NOMO-1 (cell line): ENCODE measurements at regions not wholly inside any gene's neighbourhood (a gene's known extent, or its start where the extent isn't known, plus 50 kb on each side); places are given as distances from the start of the nearest gene placed in this dataset.

ENCODE experiments used
- DNase-seq, 2 experiments: peaks; one replicate each; lab custom pipeline; 2025; ENCODE audit not compliant: unreplicated experiment in 2 of 2; lab: John Stamatoyannopoulos, UW

DNA sequence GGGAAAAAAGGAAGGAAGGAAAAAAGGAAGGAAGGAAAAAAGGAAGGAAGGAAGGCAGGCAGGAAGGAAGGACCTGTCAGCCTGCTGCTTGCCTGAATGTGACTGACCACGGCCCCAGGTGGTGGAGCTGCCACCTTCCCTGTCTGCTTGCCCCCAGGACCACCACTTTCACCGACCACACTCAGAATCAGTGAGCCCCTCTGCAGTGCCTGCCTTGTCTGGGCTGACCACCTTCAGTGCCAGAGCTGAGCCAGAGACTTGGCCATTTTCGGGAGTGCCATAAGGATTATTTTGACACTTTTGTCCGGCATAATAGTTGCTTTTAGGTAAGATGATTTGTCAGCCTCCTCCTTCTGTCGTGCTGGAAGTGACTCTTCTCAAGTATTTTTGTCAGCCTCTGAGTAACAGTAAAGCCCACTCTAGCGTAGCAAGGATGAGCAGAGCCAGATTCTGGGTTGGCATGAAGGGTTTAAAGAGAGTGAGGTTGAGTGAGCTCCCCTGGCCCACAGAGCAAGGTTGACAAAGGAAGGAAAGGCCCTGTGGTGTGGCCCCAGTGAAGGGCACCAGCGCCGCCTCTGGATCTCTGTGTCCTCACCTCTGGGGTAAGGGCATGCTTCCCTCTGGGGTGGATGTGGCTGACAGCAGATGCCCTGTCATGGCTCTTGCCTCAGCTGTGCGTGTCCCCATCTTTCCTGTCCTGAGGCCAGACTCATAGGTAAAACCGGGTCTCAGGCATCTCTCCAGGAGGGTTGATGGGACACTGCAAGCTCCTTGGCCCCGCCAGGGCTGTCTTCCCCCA lies 214.7 kb upstream of the FOXQ1 start:
- DNase-seq: no peak

GRCh38 chr6:1094306-1094705 lies 217.6 kb upstream of the FOXQ1 start:
- no peak for DNase-seq

DNA sequence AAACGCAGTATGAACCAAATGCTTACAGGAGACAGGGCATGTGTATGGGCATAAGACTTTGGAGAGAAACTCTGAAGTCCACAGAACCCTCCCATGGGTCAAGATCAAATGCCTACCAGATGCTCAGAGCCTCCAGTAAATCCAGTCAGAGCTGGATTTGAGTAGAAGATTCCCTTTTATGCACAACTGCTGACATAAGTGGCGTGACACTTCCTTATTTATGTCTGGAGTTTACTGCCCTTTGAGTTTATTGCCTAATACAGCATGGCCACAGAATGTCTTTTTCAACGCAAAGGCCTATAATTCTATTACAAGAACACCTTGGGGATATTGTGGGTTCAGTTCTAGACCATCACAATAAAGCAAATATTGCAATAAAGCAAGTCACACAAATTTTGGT lies 220.0 kb upstream of the FOXQ1 start:
- DNase-seq: peak; percentile 13 to 39

DNA sequence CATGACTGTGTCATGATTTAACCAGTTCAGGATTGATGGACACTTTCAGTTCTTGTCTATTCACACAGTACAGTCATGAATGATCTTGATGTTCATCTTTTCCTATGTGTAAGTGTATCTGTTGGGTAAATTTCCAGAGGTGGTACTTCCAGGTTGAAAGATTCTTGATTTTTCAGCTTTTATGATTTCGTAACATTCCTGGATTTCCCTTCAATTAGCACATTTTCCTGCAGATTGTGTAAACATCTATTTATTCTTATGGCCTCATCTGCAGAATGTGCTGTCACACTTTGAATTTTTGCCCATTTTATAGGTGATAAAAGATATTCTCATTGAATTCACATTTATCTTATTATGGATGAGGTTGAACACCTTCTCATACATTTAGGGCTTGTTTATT lies 222.0 kb upstream of the FOXQ1 start:
- no peak for DNase-seq

- no peak for DNase-seq
These were observed 223.4 kb upstream of the FOXQ1 start for GRCh38 chr6:1088492-1089001.

DNA sequence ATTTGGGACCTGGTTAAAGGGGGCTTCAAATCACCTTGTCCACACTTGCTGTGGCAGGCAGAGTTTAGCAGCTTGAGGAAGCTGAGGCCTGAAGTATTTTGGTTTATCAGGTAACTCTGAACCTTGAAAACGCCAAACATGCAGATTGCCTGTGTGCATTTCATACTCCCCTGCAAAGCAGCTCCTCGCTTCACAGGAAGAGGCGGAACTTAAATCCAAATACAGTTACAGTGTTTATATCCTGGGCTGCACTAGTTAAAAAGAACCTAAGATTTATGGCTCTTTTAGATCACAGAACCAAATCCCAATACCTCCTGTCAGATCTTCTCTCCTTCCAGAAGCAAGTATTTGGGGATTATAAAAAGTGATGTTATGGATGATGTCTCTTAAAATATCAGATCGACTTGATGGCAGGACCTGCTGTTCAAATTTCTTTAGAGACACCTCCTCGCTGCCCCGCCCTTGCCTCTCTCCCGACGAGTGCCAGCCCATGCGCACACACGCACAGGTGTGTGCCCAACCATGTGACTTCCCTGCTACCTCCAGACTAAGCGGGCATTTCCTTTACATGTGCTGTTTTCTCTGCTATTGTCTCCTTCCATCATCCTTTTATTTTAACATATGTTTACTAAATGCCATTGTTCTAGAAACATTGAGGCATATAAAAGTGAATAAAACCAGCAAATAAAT lies 224.6 kb upstream of the FOXQ1 start:
- no peak for DNase-seq

- no peak for DNase-seq
These were observed 225.3 kb upstream of the FOXQ1 start for GRCh38 chr6:1086446-1087153.

- DNase-seq: no peak
These were observed 229.5 kb upstream of the FOXQ1 start for GRCh38 chr6:1082285-1082935.

GRCh38 chr6:1081551-1082284 lies 230.2 kb upstream of the FOXQ1 start:
- no peak for DNase-seq

DNA sequence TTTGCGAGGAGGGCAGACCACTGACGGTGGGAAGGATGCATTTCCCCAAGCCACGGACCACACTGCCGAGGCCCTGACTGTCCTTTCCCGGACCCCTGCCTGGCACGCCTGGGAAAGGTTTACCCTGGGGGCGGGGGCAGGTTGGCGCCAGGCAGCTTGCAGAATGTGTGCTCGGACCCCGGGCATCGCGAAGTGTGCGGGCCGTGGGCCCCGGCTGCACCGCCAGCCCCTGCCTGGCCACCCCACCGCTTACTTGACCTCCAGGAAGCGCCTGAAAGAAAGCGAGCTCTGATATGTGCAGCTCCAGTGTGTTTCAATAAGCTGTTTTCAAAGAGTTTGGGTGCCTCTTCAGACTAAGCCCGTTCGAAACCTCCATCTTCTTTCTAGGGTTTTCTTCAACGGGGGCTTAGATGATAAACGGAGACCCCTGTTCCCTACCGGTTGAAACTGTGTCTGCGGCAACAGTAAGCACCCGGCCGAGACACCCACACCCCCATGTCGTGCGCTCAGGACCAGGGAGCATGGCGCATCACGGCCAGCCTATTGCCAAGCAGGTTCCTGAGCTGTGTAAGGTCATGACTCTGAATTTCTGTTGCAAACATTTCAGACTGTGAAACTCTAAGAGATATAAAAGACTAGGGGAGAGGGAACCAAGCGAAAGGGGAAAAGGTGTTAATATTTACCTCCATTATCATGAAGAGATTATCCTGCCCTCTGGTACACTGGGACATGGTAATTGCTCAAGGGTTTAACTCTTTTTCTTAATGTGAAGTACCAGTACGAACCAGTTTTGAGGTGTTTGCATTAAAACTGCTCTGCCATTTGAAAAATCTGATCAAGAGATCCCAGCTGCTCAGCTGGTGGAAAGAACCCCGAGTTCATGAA lies 231.2 kb upstream of the FOXQ1 start:
- DNase-seq: no peak

DNA sequence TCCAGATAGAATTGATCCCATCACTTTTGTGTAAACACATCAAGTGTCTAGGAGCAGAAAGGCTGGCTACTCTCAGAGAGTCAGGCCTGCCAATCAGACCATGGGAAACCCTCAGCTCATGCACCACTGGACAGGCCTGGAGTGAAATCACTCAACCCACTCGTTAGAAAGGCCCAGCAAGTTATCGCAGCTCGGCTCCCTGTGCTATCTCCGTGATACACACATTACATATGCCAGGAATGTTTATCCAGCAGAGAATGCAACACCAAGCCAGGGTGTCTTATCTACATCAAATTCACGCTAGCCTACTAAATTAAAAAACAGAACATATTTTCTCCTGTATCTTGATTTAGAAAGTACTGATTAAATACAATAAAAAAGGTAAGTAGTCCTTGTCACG lies 232.4 kb upstream of the FOXQ1 start:
- DNase-seq: no peak

GRCh38 chr6:1077478-1078416 lies 234.2 kb upstream of the FOXQ1 start:
- no peak for DNase-seq

GRCh38 chr6:1076531-1077459 lies 235.1 kb upstream of the FOXQ1 start:
- no peak for DNase-seq

- no peak for DNase-seq
These were observed 236.0 kb upstream of the FOXQ1 start for GRCh38 chr6:1075880-1076279.

DNA sequence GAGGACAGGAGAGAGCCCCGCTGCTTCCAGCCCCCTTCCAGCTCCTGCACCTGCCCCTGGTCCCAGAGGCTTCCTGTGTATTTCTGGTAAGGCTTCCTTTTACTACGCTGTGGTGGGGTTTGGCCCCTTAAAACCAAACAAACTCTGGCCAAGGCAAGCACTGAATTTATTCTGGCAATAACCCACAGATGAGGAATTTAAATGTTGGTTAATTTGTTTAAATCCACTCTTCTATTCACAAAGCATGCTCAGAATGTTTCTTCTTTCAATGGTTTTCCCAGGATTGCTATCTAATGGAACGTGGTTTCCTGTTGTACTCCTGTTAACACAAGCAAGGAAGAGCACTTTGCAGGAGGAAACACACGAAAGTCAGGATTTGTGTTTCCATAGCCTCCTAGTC lies 236.5 kb upstream of the FOXQ1 start:
- no peak for DNase-seq

- DNase-seq: no peak
These were observed 241.8 kb upstream of the FOXQ1 start for GRCh38 chr6:1070085-1070521.

- no peak for DNase-seq
These were observed 243.0 kb upstream of the FOXQ1 start for GRCh38 chr6:1068905-1069304.
